Hematopoietic multipotent progenitor cell treated with erythropoietin and hydrocortisone succinate and interleukin-3 and kit ligand, for 17 days (in vitro differentiated cells): ENCODE measurements at regions not wholly inside any gene's neighbourhood (a gene's known extent, or its start where the extent isn't known, plus 50 kb on each side); places are given as distances from the start of the nearest gene placed in this dataset.
"Not testable (repeated sequence)": the region's sequence is repeated elsewhere in the genome, so short reads cannot be mapped to it uniquely, and the experiment has no call there.

Experiments used
- DNase-seq: peaks from one replicate; pipeline ENCODE4 v3.0.0-alpha.2; 2015; ENCODE audit warnings: low spot score

DNA sequence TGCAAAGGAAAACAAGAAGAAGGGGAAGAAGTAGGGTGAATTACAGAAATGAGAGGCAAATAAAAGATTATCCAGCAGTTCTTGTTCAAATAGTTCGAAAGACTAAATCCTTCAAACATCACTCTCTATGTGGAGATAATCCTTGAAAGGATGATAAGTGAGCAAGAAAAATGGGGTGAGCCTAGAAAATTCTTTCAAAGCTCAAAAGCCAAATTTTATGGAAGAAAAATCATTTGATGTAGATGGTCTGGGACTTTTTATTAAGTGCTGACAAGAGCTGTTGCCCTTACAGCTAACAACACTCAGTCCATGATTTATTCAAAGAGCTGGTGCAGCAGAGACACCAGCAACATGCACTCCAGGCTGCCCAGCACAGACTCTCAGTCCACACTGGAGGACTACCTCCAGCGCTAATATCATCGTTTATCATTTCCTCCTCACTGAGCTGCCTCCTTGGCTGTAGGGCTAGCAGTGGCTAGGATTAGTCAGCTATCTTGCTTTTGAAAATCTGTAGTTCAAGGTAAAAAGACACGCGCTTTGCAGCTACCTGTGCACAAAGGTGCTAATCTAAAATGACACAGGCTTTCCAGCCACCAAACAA, 264.8 kb upstream of the KIF2A start:
- no peak for DNase-seq

DNA sequence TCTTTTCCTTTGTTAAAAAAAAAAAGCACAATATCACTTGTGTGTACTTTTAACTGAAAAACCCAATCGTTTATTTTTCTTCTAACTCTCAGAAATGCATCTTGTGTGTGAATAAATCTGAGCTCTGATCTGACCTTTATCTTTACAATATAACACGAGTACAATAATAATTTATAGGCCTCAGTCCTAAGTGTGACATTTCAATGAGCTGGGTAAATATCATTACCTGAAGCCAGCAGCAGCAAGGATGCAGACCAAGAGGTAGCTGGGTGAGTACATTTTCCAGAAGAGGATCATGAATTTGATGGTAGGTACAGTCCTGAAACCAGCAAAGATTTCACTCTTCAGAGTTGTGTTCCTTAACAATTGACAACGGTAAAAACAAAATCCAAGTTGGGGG, 264.0 kb upstream of the KIF2A start:
- no peak for DNase-seq

DNA sequence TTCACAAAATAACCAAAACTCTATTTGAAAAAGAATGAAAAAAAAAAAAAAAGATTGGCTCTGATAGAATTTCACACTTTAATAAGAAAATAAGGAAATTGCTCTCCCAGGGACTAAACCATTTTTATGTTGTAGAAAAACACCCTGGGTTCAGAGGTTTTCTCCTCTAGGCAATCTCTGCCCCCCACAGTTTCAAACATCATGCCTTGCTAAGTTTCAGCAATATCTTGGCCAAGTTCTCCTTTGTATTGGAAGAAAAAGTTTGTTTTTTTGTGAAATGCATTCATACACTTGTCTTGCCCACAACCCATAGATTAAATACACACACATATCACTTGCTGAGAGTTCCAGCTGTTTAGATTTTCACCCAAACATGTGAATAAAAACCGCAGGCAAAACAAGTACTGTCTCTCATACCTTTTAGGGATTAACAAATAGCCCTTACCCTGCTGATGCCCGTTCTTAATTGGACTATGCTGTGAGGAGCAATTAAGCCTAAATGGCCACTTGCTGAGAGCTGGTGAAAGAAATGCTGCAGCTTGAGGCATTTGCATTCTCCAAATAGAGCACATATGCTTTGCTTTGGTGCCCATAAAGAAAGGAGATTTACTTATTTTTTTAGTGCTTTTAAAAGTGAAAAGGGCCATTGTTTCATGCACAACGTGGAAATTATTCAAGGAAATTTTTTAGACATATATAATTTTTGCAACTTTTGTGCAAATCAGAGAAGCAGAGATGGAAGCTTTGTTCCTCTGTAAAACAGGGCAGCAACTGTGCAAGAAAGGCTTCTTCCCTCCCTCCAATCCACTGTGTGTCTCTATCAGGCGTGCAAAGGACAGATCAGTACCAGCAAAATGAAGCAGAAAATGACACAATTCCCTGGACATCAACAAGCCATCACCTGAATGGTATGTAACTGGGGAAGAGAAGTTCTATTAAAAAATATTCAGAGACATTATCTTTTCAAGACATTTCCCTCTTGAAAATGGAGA, 262.4 kb upstream of the KIF2A start:
- DNase-seq = no peak

DNA sequence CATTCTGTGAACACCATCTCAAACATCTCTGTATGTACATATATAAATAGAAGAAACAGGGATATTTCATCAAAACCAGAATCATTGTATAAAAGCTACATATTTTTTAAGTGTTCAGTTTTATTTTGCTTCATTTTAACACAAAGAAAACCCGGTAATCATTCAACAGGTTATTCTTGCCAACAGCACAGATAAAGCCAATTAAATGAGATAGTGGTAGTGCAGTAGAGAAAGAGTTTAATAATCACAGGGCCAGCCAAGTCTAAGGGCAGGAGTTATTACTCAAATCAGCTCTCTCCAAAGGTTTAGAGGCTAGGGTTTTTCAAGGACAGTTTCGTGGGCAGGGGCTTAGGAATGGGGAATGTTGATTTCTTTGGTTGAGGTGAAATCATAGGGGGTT, 261.0 kb upstream of the KIF2A start:
- no peak for DNase-seq

DNA sequence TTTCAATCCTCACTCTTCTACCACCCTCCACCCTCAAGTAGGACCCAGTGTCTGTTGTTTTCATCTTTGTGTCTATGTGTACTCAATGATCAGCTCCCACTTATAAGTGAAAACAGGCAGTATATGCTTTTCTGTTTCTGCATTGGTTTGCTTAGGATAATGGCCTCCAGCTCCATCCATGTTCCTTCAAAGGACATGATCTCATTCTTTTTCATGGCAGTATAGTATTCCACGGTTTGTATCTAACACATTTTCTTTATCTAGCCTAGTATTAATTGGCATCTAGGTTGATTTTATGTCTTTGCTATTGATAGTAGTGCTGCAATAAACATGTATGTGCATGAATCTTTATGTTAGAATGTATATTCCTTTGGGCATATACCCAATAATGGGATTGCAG, 259.8 kb upstream of the KIF2A start:
- DNase-seq = no peak

DNA sequence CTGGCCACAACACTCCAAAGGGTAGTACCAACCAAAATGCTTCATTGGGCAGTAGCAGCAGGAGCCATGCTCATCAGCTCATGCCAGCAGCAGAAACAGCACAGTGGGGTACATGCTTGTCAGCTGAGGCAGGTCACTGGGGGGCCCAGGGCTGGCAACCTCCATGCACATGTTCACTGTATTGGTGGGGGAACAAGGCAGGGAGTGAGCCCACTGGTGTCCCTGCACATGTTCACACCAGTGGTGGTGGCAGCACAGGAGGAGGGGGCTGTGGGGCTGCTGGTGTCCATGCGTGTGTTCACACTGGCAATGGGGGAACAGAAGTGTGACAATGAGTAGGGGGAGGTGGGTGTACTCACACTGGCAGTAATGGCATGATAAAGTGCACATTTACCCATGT, 254.3 kb upstream of the KIF2A start:
- no peak for DNase-seq

DNA sequence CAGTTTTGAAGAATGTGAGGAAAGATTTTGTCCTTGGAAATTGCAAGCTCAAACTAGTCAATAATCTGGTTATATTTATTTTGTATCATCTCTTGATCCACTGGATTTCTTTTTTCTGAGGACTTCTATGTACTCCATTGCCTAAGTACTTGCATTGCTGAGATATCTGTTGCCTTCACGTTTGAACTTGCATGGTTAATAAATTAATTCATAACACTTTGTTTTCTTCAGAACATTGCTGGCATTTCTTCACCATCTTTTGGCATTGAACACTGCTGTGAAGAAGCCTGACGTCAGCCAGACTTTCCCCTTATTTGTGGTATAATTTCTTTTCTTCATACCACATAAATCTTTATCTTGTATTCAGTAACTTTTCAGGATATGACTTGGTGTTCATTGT, 246.0 kb upstream of the KIF2A start:
- no peak for DNase-seq

DNA sequence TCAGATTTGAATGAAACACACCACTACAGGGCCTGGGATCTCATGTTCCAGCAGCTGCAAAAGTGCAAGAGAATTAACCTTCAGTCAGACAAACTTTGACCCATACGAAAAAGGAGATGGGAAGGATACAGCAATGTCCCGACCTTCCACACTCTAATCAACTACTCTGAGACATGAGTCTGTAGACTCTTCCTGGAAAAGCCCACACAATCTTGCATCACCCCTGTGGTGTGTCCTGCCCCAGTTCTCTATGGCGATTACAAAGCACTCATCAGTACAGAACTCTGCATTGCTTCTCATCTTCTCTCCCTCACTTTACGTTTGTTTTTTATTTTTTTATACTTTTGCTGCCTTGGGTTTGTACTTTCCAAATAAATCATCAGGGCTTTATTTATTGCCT, 241.0 kb upstream of the KIF2A start:
- no peak for DNase-seq

DNA sequence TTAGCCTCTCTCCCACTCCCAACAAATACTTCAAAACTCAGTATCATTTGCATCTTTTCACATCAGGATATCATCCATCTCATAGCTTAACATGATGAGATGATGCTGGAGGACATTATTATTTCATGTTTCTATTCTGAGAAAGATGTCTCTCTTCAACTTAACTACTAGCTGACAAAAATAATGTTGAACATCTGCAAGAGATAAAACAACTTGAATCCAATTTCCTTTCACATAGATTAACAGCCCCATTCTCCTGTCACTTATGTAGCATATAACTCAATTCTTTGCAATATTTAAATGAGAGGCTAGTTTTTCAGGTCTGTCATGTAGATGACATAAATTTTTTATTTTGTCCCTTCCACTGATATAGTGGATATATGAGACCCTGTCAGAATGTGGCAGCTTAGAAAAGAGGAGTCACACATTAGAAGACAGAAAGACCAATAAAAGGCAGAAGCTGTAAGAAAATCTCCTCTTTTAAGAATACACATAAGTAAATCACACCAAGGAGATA, 239.2 kb upstream of the KIF2A start:
- DNase-seq = no peak

DNA sequence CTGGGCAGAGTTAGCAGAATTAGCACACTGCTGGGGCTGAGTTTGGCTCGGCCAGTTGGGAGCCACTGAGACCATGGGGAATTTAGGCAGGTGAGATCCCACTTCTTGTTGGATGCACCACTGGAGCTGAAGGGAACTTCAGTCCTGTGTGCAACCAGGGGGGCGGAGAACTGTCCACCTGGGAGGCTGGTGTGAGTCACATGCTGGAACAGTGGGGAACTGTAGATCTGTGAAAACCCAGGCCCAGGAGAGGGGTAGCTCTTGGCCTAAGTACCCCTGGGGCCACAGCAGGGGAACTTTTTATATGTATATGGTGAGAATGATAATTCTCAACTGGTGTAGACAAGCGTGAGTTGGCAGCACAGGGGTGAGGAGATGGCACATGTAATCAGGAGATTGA, 237.5 kb upstream of the KIF2A start:
- no peak for DNase-seq

DNA sequence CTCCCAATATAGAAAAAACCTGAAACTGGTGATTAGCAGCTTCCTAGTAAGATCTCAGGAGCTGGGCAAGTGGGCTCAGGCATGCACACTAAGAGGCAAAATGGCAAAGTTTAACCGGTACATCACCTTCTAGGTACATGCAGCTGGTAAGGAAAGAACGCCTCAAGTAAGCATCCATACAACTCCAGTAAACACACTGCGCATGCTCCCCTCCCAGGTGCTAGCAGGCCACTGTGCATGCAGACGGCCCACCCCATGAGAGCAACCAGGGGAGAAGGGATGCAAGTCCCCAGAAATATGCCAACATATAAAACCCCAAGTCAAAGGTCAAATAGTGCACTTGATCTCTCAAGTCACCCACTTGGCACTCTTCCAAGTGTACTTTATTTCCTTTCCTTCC, 228.6 kb upstream of the KIF2A start:
- DNase-seq = no peak

DNA sequence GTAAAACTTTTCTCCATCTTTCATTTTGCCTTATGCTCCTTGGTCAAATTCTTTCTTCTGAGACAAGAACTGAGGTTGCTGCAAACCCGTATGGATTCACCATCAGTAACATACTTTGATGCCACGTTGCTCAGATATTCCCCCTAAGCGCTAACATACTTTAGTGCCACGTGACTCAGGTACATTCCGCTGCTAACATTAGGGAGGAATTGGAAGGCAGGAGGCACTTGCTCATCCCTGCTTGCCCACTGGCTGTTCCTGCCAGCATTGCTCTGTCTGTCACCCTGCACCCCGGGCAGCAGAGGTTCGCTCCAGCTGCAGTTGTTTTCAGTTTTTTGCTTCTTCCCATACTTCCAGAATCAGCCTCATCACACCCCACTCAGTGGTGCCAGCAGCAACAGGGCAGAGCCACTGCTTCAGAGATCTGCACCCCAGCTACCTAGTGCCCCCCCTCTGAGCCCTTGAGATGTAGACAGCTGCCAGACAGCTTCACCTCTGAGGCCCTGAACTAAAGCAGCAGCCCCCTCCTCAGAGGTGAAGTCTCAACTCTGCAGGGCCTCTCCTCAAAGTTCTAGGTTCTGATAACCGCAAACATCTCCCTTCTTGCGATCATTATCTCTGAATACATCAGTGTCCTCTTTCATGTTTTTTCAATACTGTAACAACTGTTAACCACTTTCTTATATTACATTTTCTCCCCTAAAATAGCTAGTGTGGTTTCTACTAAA, 228.0 kb upstream of the KIF2A start:
- DNase-seq = no peak

DNA sequence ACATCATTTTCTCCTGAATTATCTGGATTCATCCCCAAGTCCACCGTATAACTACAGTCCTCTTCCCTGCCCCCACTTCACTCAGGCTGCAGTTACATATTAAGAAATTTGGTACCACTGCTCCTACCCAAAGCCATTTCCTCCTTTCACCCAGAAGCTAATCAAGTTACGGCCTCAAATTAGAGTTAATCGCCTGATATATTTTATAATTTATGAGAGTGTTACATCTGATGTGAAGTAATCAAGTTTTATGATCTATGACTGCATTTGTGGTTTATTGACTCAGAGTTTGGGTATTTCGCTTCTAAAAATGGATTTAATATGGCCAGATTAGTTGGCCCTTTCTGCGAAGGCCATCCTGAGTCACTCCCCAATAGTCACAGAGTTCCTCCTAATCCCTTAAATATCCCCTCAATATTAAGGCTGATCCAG, 223.6 kb upstream of the KIF2A start:
- no peak for DNase-seq

DNA sequence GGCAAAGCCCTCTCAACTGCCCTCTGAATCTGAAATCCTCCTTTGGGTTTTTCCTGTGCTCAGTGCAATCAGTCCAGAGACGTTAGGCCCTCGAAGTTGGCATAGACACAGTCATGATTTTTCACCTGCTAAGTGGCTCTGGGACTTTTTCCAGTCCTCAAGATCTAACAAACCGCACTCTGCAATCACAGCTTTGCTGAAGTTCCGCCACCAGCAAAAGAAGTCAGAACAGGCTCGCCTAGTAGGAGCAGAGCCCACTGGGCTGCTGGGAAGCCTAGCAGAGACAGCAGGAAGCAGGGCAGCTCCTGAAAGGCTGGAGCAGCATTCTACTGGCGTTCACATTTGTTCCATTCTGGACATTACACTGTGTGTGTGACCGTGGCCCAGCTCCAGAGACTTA, 222.8 kb upstream of the KIF2A start:
- DNase-seq = no peak

DNA sequence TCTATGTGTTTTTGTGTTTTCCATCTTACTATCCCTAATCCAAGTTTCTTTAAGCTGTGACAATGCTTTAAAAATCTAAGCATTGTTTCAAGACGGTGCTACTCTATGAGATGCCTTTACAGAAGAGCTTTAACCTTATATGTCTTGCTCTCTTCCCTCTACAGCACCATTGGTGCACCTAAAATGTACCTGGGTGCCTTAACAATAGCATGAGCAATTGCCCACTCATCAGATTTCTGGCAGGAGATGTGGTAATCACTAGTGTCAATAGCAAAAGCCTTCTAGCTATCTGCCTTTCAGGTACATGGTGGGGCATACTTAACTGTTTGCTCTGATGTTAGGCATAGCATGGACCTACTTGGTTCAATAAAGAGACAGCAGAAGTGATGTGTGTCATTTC, 222.3 kb upstream of the KIF2A start:
- no peak for DNase-seq

DNA sequence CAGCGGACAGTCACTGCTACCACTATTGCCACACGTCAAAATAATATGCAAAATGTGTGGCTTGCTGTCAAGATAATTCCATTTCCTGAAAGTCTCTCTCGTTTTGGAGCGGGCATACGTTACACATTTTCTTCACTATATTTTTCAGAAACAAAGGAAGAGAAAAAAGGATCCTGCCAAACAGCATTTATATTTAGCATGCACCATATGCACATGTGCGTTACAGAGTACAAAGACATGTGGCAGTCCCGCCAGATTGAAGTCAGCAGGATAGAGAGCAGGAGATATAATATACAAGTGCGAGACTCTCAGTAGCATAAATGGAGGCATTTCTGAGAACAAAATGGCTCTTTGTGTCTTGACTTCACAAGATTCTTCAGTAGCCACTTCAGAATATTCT, 221.6 kb upstream of the KIF2A start:
- DNase-seq = no peak

DNA sequence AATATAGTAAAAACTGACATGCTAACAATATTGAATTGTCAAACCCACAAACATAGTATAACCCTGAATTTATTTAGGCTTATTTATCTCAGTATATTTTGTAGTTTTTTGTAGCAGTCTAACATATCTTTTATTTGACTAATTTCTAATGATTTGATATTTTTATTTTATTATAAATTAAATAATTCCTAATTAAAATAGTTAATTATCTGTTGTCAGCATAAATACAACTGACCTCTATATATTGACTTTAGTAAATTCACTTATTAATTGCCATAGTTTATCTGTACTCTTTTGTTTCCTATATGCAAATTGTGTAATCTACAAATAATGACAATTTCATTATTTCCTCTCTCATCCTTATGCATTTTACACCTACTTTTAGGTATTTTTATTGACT, 215.1 kb upstream of the KIF2A start:
- no peak for DNase-seq

DNA sequence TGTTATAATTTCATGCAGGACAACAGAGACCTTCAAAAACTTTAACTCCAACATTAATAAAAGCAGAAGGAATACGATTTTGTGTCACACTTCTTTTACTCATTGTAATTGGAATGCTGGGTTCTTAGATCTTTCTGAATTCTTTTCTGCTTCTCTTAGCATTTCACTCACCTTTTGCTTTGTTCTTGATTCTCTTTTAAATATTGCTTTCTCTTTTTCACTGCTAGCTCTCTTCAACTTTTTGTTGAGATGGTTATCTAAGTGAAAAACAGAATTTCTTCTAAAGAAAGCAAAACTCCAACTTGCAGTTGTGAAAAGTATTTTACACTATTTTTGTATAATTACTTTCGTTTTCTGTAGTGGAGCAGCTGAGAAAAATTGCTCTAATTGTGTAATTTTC, 212.6 kb upstream of the KIF2A start:
- no peak for DNase-seq

DNA sequence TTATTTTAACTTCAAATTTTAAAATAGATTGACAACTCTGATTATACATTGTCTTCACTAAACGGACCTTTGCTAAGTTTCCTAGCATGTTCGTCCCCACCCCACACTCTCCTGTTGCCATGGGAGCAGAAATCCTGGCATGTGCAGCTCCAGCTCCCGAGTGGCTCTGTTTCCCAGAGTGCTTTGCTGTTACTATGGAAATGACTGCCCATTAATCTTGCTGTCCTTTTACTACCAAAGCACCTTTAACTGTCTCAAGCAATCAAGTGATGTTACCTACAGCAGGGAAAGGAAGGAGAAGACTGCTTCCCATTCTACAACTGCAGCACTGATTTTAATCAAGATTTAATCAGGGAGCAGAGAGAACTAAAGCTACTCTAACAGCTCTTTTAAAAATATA, 212.0 kb upstream of the KIF2A start:
- DNase-seq = no peak

DNA sequence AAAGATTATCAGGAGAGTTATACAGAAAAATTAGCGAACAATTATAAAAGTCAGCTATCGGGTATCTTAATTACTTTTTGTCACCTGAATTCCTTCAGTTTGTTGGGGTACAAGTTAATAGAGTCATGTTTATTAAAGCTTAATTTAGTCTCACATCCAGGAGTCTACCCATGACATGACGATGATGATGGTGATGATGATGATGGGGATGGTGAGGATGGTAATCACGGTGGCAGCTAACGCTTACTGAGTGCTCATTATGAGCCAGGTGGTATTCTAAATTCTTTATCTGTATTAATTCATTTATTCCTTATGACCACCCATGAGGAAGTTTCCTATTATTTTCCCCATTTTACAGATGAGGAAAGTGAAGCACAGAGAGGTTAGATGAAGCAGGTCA, 208.6 kb upstream of the KIF2A start:
- DNase-seq = no peak

DNA sequence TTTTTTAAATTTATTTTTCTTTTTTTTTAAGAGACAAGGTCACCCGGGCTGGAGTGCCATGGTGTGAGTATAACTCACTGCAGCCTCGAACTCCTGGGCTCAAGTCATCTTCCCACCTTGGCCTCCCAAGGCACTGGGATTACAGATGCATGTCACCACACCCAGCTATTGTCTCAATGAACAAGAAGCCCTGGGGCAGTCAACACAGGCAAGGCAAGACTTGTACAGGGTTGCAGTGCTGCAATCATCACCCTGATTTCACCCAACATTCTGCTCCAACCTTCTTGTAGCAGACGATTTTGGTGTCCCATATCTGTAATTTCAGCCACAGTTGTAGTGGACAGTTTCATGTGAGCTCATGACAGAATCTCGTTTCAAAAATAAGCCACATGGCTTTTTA, 205.8 kb upstream of the KIF2A start:
- DNase-seq = no peak

DNA sequence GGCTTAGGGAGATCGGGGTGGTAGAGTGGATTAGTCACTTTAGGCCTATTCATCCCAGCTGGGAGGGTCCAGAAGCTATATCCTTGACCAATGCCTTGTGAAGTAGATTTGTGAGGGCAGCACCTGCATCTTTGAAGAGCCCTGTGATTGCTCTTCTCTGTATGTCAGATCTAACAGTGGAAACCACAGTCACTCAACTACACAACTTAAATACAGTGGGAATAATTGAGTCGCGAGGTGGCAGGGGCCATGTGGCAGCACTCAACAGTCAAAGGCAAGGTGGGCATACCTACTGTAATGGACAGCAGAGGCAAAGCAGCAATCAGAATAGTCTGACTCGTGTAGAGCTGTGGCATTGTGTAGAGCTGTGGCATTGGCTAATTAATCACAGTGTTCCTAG, 202.1 kb upstream of the KIF2A start:
- not testable (repeated sequence) for DNase-seq

DNA sequence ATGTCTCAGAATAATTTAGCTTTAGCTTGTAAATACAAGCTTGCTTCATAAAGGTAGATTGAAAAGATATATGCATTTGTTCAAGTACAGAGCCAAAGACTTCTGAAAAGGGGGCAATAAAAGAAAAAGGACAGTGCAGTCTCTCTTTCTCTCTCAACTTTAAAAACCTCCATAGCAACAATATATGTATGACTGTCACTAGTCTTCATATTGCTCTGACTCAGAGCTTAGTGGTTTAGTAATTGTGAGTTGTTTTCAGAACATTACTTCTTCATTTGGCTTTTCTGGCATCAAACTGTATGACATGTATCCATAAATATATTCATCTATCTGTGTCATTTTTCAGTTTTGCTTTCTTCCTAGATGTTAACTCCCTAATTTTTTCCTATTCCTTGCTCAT, 194.6 kb upstream of the KIF2A start:
- no peak for DNase-seq
